HG02678 (cell line): ENCODE measurements at regions not wholly inside any gene's neighbourhood (a gene's known extent, or its start where the extent isn't known, plus 50 kb on each side); places are given as distances from the start of the nearest gene placed in this dataset.

ENCODE experiments used
- ATAC-seq: cut with Tn5 transposase; IDR thresholded peaks from one replicate; pipeline ENCODE4 v1.9.1; 2021; ENCODE audit warnings: mild to moderate bottlenecking, moderate library complexity; ENCODE audit not compliant: unreplicated experiment

DNA sequence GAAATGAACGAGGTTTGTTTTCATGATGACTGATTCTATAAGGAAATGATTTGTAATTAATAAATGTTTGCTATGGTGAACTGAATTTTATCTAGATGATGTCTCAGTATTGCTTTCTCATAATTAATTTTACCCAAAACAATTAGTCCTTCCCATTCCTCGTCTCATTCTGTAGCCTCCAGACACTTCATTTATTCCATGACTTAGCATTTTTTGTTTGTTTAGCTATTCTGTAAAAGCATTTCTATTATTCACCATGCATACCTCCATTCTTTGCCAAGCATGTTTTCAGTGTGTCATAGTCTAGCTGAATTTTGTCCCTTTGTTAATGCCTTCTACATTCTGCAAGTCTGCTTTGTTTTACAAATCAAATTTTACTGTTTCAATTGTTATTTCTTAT is 137.4 kb upstream of the RPL10L start:
- no peak for ATAC-seq

DNA sequence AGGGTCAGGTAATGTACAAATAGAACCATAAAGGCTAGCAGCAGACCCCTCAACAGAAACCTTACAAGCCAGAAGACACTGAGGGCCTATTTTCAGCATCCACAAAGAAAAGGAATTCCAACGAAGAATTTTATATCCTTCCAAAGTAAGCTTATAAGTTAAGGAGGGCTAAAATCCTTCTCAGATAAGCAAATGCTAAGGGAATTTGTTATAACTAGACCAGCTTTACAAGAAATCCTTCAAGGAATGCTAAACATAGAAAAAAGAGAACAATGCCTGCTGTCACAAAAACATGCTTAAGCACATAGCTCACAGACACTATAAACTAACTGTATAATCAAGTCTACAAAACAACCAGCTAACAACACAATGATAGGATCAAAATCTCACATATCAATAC is 130.7 kb upstream of the RPL10L start:
- ATAC-seq, result no peak

DNA sequence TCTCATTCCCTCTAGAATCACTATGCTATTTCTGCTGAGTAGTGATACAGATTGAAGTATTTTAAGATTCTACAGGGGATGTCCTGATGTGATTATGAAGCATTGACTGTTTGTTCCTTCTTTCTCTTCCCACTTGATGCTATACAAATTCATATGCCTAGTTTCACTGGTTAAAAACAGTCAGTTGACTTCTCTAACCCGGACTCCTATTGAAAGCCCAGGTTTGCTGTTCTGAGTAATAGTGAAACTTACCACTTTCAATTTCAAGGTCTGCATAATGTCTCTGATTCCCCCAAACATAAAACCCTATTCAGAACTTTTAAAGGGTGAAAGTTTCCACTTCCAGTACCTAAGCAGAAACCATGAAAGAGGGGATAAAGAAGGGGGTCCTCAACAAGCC is 117.7 kb upstream of the RPL10L start:
- ATAC-seq, result peak; percentile 97

DNA sequence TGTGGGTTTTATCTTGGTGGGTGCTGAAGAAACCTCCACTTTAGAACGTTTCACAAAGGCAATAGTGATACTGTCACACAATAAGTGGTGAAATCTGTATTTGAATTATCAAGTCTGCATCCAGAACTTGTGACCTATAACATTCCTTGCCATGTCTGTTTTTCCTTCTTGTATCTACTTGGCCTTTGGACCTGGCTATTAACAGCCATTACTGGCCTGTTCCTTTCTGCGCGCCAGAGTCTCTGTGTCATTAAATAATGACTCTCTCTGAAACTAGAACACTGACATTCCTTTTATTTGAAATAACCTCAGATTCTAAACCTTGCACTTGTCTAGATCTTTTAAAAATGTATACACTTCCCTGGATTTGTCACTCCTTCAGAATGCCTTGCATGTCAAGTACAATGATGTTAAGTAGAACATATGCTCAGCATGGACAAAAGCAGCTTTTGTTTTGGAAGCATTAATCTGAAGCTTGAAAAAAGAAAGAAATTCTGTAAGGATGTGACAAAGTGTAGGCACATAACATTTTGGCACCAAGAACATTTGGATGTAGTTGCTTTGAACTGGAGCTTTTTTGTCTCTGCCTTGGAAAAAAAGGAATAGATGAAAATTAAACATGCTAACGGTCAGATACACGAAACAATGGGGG is 95.5 kb upstream of the RPL10L start:
- ATAC-seq, result no peak

DNA sequence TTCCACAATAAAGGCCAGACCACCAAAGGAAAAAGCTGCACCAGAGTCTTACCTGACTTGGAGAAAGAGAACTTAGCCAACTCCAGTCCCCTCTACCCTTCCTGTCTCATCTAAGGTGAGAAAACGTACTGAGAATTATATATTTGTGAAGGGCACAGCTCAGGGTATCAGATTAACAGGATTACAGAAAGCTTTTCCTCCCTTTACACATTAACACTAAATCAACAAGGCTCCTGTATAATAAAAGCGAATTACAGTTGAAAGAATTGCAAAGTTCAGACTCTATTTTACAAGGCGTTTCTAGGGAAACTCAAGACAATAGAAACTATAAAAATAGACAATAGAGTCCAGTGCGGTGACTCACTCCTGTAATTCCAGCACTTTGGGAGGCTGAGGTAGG is 82.7 kb upstream of the RPL10L start:
- ATAC-seq, result no peak

DNA sequence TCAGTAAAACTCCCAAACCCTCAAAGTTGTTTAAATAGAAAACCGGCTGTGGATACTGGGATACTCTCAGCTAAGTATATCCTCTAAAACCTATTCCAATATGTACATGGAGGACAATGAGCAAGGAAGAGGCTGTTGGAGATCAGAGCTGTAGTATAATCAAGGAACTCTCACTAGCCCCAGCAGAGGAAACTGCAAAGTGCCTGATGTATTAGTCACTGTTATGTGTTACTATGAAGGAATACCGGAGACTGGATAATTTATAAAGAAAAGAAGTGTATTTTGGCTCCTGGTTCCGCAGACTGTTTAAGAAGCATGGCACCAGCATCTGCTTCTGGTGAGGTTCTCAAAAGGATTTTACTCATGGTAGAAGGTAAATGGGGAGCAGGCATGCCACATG is 65.6 kb upstream of the RPL10L start:
- ATAC-seq, result no peak
